Activated CD4-positive, CD25-positive, alpha-beta regulatory T cell treated with anti-CD3 and anti-CD28 coated beads, Interleukin-2, amount 50 U/mL, for 24 hours (primary cell): ENCODE measurements at regions not wholly inside any gene's neighbourhood (a gene's known extent, or its start where the extent isn't known, plus 50 kb on each side); places are given as distances from the start of the nearest gene placed in this dataset.
"Not testable (repeated sequence)": the region's sequence is repeated elsewhere in the genome, so short reads cannot be mapped to it uniquely, and the experiment has no call there.

Source experiments
- ATAC-seq, 2 donors: fragments of 150-1000 bp; cut with Tn5 transposase; one replicate each; pipeline ENCODE4 v1.10.0; 2021; ENCODE audit warnings: mild to moderate bottlenecking in 1 of 2, moderate library complexity in 1 of 2

DNA sequence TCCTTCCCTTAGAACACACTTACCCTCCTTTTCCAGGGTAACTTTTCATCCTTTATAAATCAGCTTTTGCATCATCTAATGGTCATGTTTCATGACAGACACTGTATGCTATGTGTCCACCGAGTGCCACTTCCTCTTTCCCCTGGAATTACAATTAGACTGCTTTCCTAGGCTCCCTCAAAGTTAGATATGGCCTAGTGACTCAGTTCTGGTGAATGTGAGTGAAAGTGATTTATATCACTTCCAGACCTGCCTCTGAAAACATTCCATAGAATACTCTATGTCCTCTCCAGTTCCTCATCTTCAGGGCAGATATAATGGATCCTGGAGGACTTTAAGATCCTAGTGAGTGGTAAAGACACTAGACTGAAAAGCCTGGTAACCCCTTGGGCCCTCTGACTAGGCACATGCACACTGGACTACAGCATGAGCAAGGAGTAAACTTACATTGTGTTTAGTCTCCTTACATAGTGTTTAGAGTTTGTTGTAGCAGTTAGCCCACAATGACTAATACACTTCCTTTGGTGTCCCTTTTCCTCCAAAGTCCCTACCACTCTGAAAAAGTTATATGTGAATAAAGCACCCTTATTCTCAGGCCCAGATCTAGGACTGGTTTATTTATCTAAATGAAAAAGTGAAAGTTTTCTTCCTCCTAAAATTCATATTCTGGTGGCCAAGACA, 59.3 kb downstream of the GPR88 start:
- no peak for ATAC-seq

GRCh38 chr1:100597784-100598183, 59.8 kb downstream of the GPR88 start:
- no peak for ATAC-seq

DNA sequence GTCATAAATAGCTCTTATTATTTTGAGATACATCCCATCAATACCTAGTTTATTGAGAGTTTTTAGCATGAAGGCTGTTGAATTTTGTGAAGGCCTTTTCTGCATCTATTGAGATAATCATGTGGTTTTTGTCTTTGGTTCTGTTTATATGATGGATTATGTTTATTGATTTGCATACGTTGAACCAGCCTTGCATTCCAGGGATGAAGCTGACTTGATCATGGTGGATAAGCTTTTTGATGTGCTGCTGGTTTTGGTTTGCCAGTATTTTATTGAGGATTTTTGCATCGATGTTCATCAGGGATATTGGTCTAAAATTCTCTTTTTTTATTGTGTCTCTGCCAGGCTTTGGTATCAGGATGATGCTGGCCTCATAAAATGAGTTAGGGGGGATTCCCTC, 62.4 kb downstream of the GPR88 start:
- ATAC-seq = not testable (repeated sequence)

GRCh38 chr1:100602028-100602427, 64.1 kb downstream of the GPR88 start:
- ATAC-seq = not testable (repeated sequence)

GRCh38 chr1:100604372-100604771, 66.4 kb downstream of the GPR88 start:
- ATAC-seq = no peak

DNA sequence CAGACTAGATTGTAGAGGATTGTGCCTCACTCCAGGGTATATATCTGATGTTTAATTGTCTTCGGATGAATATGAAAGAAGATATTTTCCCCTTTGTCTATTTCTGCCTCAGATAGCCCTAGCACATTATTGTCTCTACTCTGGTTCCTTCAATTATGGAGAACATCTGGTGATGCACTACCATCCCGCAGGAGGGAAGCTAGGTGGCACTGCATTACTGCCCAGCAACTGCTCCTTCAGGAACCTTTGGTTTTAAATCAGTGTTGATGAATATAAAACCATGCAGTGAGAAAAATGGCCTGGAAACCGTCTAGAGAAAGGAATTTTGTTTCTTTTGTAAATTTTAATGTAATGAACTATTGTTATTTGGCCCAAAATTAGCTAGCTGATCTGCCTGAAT, 68.5 kb downstream of the GPR88 start:
- no peak for ATAC-seq

DNA sequence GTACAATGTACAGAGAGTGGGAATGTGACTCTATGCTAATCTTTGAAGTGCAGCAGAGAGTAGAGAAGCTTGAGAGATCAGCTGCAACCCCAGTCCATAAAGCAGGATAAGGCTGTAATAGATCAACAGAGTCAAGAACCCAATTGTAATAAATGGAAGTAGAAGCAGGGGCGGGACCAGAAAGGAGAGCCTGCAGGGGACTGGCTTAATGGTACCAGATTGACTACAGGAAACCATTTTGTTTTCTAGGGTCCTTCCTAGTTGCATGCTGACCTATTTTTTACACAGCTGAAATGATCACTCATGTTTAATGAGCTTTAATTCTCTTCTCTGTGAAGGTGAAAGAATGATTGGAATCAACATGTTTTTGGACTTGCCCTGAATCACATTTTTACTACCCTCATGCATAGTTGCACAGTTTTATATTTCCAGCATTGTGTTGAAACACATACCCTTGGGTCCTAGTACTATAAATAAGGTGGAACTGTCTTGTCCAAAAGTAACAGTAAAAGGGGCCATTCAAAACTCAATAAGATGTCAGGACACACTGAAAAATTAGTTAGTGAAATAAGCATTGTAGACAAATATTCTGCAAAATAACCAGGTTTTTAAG, 69.8 kb downstream of the GPR88 start:
- ATAC-seq = no peak

DNA sequence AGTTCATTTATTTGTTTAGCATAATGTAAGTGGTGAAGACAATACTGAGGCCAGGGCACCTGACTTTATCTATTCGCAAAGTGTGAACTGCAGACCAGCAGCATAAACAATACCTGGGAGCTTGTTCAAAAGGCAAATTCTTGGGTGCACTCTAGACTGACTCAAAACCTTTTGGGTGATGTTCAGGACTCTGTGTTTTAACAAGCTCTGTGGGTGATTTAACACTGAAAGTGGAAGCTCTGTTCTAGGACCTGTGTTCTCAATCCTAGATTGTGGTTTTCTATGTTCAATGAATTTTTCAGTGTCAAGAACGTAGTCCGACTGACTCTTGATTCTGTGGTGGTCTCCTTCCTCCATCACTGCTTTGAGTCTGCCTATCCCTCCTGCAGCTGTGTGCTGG, 71.9 kb downstream of the GPR88 start:
- no peak for ATAC-seq

GRCh38 chr1:100611086-100611485, 73.1 kb downstream of the GPR88 start:
- no peak for ATAC-seq

DNA sequence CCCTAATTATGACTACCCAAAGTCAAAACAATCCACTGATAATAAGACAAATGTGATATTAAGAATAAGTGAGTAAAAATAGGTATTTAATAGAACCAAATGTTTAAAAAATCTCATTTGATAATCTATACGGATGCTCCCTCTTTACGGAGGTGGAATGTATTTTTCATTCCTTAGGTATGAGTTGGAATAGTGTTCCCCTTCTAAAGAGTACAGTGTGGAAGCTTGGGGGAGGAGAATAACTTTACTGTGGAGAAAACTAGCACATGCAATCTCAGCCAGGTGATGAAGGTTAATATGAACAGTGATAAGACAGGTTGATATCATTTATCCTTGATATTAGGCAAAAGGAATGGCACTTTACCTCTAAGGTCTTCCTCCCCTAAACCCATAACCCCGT, 74.6 kb downstream of the GPR88 start:
- ATAC-seq = no peak

DNA sequence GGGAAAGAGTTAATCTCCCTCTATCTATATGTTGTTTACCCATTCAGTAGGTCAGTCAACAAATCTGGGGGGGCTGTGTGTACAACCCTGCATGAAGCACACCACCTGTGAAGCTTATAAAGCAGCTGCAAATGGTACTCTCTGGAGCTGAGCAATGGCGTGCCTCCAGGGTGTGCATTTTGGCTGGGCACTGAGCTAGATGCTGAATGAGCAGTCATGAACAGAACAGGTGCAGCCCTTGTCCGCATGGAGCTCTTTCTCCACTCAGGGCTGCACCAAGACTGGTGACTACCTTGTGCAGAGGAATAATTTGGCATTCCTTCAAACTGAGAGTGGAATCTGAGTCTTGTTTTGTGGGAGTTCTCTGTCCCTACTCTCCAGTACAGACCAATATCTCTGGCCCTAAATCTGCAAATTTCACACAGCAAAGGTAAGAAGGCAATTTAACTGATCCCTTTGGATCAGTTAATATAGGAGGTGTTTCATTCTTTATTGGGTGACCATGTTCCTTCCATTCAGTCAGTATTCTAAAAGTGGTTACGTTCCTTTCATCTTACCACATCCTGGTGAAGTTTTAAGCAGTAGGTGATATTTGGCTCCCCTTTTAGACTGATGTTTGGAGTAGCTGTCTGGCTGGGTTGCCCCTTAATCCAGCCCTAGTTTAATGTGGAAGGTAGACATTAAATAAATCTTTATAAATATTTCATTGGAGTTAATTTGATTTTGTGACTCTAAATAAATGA, 76.0 kb downstream of the GPR88 start:
- no peak for ATAC-seq

GRCh38 chr1:100614570-100614969, 76.6 kb downstream of the GPR88 start:
- no peak for ATAC-seq

DNA sequence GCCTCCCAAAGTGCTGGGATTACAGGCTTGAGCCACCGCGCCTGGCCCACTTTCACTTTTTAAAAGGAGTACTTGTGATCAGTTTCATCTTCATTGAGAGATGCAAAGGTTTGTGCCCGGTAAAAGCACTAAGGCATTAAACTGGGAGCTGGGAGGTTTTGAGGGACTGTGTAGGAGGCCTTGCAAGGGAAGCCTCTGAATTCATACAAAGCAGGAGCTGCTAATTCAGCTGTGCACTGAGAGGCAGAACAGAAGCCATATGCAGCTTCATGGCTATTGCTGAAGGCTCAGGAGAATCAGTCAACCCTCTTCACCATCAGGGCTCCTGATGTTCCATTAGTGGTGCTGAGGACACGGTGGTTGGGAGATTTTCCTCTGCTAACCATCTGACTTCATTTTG, 77.7 kb downstream of the GPR88 start:
- no peak for ATAC-seq

DNA sequence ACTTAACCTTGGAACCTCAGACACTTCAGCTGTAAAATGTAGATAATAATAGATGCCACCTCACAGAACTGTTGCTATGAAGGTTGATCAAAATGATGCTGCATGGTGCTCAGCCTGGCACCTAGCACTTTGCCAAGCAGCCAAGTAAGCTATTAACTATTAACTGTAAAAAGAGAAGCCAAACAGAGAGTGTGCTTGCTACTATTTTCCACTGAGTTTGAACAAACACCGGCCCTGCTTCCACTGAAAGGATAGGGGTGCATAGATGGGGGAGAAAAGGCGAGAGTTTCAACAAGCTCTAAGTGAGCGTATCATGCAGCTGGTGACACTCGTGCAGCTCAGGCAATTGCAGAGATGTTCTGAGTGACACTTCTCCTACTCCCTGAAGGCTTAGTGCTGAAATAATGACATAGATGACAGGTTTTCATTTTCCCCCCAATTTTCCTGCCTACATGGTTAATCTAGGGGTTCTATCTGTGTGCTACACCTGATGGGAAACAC, 78.2 kb downstream of the GPR88 start:
- ATAC-seq = no peak

DNA sequence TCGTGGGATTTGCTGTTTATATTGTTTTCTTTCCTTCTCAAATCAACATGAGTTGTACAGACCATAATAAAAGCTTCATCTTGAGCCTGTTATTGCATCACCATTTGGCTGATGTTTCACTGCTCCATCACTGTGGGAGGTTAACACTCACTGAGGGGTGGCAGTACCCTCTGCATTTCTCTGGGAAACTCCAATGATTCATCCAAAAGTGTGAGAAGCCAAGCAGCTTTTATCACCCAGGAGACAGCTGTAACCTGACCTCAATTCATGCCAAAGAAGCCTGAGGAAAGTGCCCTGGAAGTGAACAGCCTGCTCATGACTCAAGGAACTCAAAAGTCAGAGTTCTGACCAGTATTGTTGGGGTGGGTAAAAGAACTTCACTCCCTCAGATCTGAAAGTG, 84.1 kb downstream of the GPR88 start:
- peak; percentile 20 to 43 for ATAC-seq

GRCh38 chr1:100622506-100622905, 84.6 kb downstream of the GPR88 start:
- ATAC-seq = no peak

DNA sequence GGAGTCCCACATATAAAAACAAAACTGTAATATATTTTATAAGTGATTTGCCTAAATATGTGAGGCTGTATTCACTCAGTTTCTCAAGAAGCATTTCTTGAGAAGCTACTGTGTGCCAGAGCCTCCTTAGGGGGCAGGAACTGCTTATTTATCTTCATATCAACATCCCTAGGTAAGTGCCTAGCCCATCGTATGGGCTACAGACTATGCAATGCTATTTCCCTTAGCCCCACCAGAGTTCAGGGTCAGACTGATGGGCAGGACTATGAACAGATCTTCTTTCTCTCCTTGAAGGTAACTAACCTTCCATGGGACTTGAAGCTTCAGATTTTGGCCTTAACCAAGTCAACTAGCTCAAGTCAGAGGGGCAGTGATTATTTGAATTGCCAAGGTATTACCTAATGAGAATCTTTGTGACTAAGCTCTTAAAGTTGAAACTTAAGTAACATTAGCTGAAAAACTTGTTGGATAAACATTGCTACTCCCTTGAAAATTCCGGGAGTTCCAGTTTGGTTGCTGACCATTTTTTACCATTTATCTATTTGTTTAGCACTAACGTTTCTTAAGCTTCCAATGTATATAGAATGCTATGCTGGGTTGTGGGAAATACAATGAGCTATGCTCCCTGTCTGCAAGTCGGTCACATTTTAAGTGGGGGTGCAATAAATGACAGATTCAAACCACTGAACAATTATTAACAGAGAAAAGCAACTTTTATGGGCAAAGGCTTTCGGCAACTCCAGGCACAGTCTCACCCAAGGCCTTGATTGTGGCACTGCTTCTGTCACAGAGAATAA, 85.2 kb downstream of the GPR88 start:
- ATAC-seq = no peak

- no peak for ATAC-seq
Observed at GRCh38 chr1:100624886-100625610, 87.1 kb downstream of the GPR88 start.

- ATAC-seq = no peak
Observed at GRCh38 chr1:100626397-100626796, 88.5 kb downstream of the GPR88 start.

- ATAC-seq = no peak
Observed at GRCh38 chr1:100627054-100627716, 89.2 kb downstream of the GPR88 start.

GRCh38 chr1:100627936-100628335, 90.0 kb downstream of the GPR88 start:
- no peak for ATAC-seq

DNA sequence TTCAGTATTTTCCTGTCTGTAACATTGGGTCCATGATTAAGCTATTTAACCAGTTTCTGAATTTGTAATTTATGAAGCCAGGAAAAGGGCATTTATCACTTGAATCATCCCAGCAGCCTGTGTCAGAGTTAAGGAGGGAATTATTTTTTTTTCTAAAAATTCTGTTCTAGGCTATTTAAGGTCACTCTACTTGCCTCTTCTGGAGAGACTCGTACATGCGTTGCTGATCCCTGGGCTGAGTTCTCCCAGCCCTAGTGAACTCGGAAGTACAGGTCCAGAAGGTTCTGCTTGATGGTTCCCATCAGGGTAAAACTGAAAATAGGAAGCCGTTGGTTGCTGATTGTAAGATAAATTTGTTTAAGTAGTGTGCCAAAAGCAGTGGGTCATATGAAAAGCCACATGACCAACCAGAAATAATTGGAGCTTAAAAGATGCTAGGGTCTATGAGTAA, 90.7 kb downstream of the GPR88 start:
- ATAC-seq = no peak
